ENCODE measurements at regions not wholly inside any gene's neighbourhood (a gene's known extent, or its start where the extent isn't known, plus 50 kb on each side); places are given as distances from the start of the nearest gene placed in this dataset.

GRCh38 chr5:82610686-82611085 is 332.5 kb upstream of the RPS23 start:
- Histone ChIP-seq H3K27me3 (ENCODE audit: control insufficient read depth in 3 of 3, insufficient read depth in 3 of 3, low read length in 3 of 3) (no peaks in the 10 kb centered on the region), H3K4me3 (ENCODE audit: low read length in 3 of 3) (no peak overlapping the region), H3K9me3 (ENCODE audit: control insufficient read depth in 3 of 3, low read length in 3 of 3) (no peaks in the 10 kb centered on the region), H3K36me3 (ENCODE audit: control insufficient read depth in 3 of 3, insufficient read depth in 3 of 3, low read length in 3 of 3) (no peaks in the 10 kb centered on the region), H3K4me1 (ENCODE audit: control insufficient read depth in 3 of 3, insufficient read depth in 3 of 3, low read length in 3 of 3) (no peaks in the 10 kb centered on the region), H3K9ac (ENCODE audit: low read depth in 1 of 3, low read length in 3 of 3) (no peak overlapping the region), H3K27ac (ENCODE audit: low read depth, low read length) (no peak overlapping the region)

GRCh38 chr5:82605441-82605973 is 327.4 kb upstream of the RPS23 start:
- H3K9me3 ChIP-seq (ENCODE audit: control insufficient read depth in 3 of 3, low read length in 3 of 3), result no peaks in the 10 kb centered on the region
- H3K4me1 ChIP-seq (ENCODE audit: control insufficient read depth in 3 of 3, insufficient read depth in 3 of 3, low read length in 3 of 3), result no peaks in the 10 kb centered on the region
- no peaks in the 10 kb centered on the region for H3K36me3 ChIP-seq (ENCODE audit: control insufficient read depth in 3 of 3, insufficient read depth in 3 of 3, low read length in 3 of 3)
- no peak overlapping the region for H3K9ac ChIP-seq (ENCODE audit: low read depth in 1 of 3, low read length in 3 of 3)
- H3K27me3 ChIP-seq (ENCODE audit: control insufficient read depth in 3 of 3, insufficient read depth in 3 of 3, low read length in 3 of 3), result no peaks in the 10 kb centered on the region
- H3K4me3 ChIP-seq (ENCODE audit: low read length in 3 of 3), result no peak overlapping the region
- no peak overlapping the region for H3K27ac ChIP-seq (ENCODE audit: low read depth, low read length)

GRCh38 chr5:82603033-82603987 is 325.2 kb upstream of the RPS23 start:
- no peaks in the 10 kb centered on the region for H3K36me3 ChIP-seq (ENCODE audit: control insufficient read depth in 3 of 3, insufficient read depth in 3 of 3, low read length in 3 of 3)
- H3K9me3 ChIP-seq (ENCODE audit: control insufficient read depth in 3 of 3, low read length in 3 of 3), result no peaks in the 10 kb centered on the region
- H3K27ac ChIP-seq (ENCODE audit: low read depth, low read length), result no peak overlapping the region
- no peaks in the 10 kb centered on the region for H3K4me1 ChIP-seq (ENCODE audit: control insufficient read depth in 3 of 3, insufficient read depth in 3 of 3, low read length in 3 of 3)
- H3K9ac ChIP-seq (ENCODE audit: low read depth in 1 of 3, low read length in 3 of 3), result no peak overlapping the region
- H3K4me3 ChIP-seq (ENCODE audit: low read length in 3 of 3), result no peak overlapping the region
- no peaks in the 10 kb centered on the region for H3K27me3 ChIP-seq (ENCODE audit: control insufficient read depth in 3 of 3, insufficient read depth in 3 of 3, low read length in 3 of 3)

- Histone ChIP-seq H3K27me3 (ENCODE audit: control insufficient read depth in 3 of 3, insufficient read depth in 3 of 3, low read length in 3 of 3) (no peaks in the 10 kb centered on the region), H3K9me3 (ENCODE audit: control insufficient read depth in 3 of 3, low read length in 3 of 3) (no peaks in the 10 kb centered on the region), H3K27ac (ENCODE audit: low read depth, low read length) (no peak overlapping the region), H3K4me1 (ENCODE audit: control insufficient read depth in 3 of 3, insufficient read depth in 3 of 3, low read length in 3 of 3) (no peaks in the 10 kb centered on the region), H3K4me3 (ENCODE audit: low read length in 3 of 3) (no peak overlapping the region), H3K9ac (ENCODE audit: low read depth in 1 of 3, low read length in 3 of 3) (no peak overlapping the region), H3K36me3 (ENCODE audit: control insufficient read depth in 3 of 3, insufficient read depth in 3 of 3, low read length in 3 of 3) (no peaks in the 10 kb centered on the region)
Observed at GRCh38 chr5:82601861-82602260, 323.7 kb upstream of the RPS23 start.

GRCh38 chr5:82601077-82601476 is 322.9 kb upstream of the RPS23 start:
- no peaks in the 10 kb centered on the region for H3K4me1 ChIP-seq (ENCODE audit: control insufficient read depth in 3 of 3, insufficient read depth in 3 of 3, low read length in 3 of 3)
- H3K4me3 ChIP-seq (ENCODE audit: low read length in 3 of 3), result no peak overlapping the region
- H3K9ac ChIP-seq (ENCODE audit: low read depth in 1 of 3, low read length in 3 of 3), result no peak overlapping the region
- no peaks in the 10 kb centered on the region for H3K36me3 ChIP-seq (ENCODE audit: control insufficient read depth in 3 of 3, insufficient read depth in 3 of 3, low read length in 3 of 3)
- no peaks in the 10 kb centered on the region for H3K27me3 ChIP-seq (ENCODE audit: control insufficient read depth in 3 of 3, insufficient read depth in 3 of 3, low read length in 3 of 3)
- no peaks in the 10 kb centered on the region for H3K9me3 ChIP-seq (ENCODE audit: control insufficient read depth in 3 of 3, low read length in 3 of 3)
- no peak overlapping the region for H3K27ac ChIP-seq (ENCODE audit: low read depth, low read length)

GRCh38 chr5:82599692-82600091 is 321.5 kb upstream of the RPS23 start:
- H3K4me3 ChIP-seq (ENCODE audit: low read length in 3 of 3), result no peak overlapping the region
- no peak overlapping the region for H3K27ac ChIP-seq (ENCODE audit: low read depth, low read length)
- no peaks in the 10 kb centered on the region for H3K4me1 ChIP-seq (ENCODE audit: control insufficient read depth in 3 of 3, insufficient read depth in 3 of 3, low read length in 3 of 3)
- no peak overlapping the region for H3K9ac ChIP-seq (ENCODE audit: low read depth in 1 of 3, low read length in 3 of 3)
- no peaks in the 10 kb centered on the region for H3K9me3 ChIP-seq (ENCODE audit: control insufficient read depth in 3 of 3, low read length in 3 of 3)
- H3K36me3 ChIP-seq (ENCODE audit: control insufficient read depth in 3 of 3, insufficient read depth in 3 of 3, low read length in 3 of 3), result no peaks in the 10 kb centered on the region
- H3K27me3 ChIP-seq (ENCODE audit: control insufficient read depth in 3 of 3, insufficient read depth in 3 of 3, low read length in 3 of 3), result no peaks in the 10 kb centered on the region

- Histone ChIP-seq H3K27me3 (ENCODE audit: control insufficient read depth in 3 of 3, insufficient read depth in 3 of 3, low read length in 3 of 3) (no peaks in the 10 kb centered on the region), H3K27ac (ENCODE audit: low read depth, low read length) (no peak overlapping the region), H3K4me1 (ENCODE audit: control insufficient read depth in 3 of 3, insufficient read depth in 3 of 3, low read length in 3 of 3) (no peaks in the 10 kb centered on the region), H3K4me3 (ENCODE audit: low read length in 3 of 3) (no peak overlapping the region), H3K36me3 (ENCODE audit: control insufficient read depth in 3 of 3, insufficient read depth in 3 of 3, low read length in 3 of 3) (no peaks in the 10 kb centered on the region), H3K9me3 (ENCODE audit: control insufficient read depth in 3 of 3, low read length in 3 of 3) (no peaks in the 10 kb centered on the region), H3K9ac (ENCODE audit: low read depth in 1 of 3, low read length in 3 of 3) (no peak overlapping the region)
Observed at GRCh38 chr5:82599030-82599429, 320.9 kb upstream of the RPS23 start.

- Histone ChIP-seq H3K4me3 (ENCODE audit: low read length in 3 of 3) (no peak overlapping the region), H3K4me1 (ENCODE audit: control insufficient read depth in 3 of 3, insufficient read depth in 3 of 3, low read length in 3 of 3) (no peaks in the 10 kb centered on the region), H3K9me3 (ENCODE audit: control insufficient read depth in 3 of 3, low read length in 3 of 3) (no peaks in the 10 kb centered on the region), H3K36me3 (ENCODE audit: control insufficient read depth in 3 of 3, insufficient read depth in 3 of 3, low read length in 3 of 3) (no peaks in the 10 kb centered on the region), H3K9ac (ENCODE audit: low read depth in 1 of 3, low read length in 3 of 3) (no peak overlapping the region), H3K27me3 (ENCODE audit: control insufficient read depth in 3 of 3, insufficient read depth in 3 of 3, low read length in 3 of 3) (no peaks in the 10 kb centered on the region), H3K27ac (ENCODE audit: low read depth, low read length) (no peak overlapping the region)
Observed at GRCh38 chr5:82597437-82597836, 319.3 kb upstream of the RPS23 start.

- Histone ChIP-seq H3K9ac (ENCODE audit: low read depth in 1 of 3, low read length in 3 of 3) (no peak overlapping the region), H3K4me1 (ENCODE audit: control insufficient read depth in 3 of 3, insufficient read depth in 3 of 3, low read length in 3 of 3) (no peaks in the 10 kb centered on the region), H3K4me3 (ENCODE audit: low read length in 3 of 3) (no peak overlapping the region), H3K27me3 (ENCODE audit: control insufficient read depth in 3 of 3, insufficient read depth in 3 of 3, low read length in 3 of 3) (no peaks in the 10 kb centered on the region), H3K9me3 (ENCODE audit: control insufficient read depth in 3 of 3, low read length in 3 of 3) (no peaks in the 10 kb centered on the region), H3K27ac (ENCODE audit: low read depth, low read length) (no peak overlapping the region), H3K36me3 (ENCODE audit: control insufficient read depth in 3 of 3, insufficient read depth in 3 of 3, low read length in 3 of 3) (no peaks in the 10 kb centered on the region)
Observed at GRCh38 chr5:82596451-82596850, 318.3 kb upstream of the RPS23 start.

GRCh38 chr5:82595113-82595512 is 317.0 kb upstream of the RPS23 start:
- Histone ChIP-seq H3K4me1 (ENCODE audit: control insufficient read depth in 3 of 3, insufficient read depth in 3 of 3, low read length in 3 of 3) (no peaks in the 10 kb centered on the region), H3K27me3 (ENCODE audit: control insufficient read depth in 3 of 3, insufficient read depth in 3 of 3, low read length in 3 of 3) (no peaks in the 10 kb centered on the region), H3K36me3 (ENCODE audit: control insufficient read depth in 3 of 3, insufficient read depth in 3 of 3, low read length in 3 of 3) (no peaks in the 10 kb centered on the region), H3K4me3 (ENCODE audit: low read length in 3 of 3) (no peak overlapping the region), H3K27ac (ENCODE audit: low read depth, low read length) (no peak overlapping the region), H3K9ac (ENCODE audit: low read depth in 1 of 3, low read length in 3 of 3) (no peak overlapping the region), H3K9me3 (ENCODE audit: control insufficient read depth in 3 of 3, low read length in 3 of 3) (no peaks in the 10 kb centered on the region)

Data from skeletal muscle tissue (tissue), 3 donors.